Stomach (tissue), 8 donors: ENCODE measurements at regions not wholly inside any gene's neighbourhood (a gene's known extent, or its start where the extent isn't known, plus 50 kb on each side); places are given as distances from the start of the nearest gene placed in this dataset.

Source experiments
- DNase-seq, 2 donors: peaks; one replicate each; pipeline versions ENCODE4 v3.0.0 to v3.0.0-alpha.2; 2013 to 2019
- H3K27ac ChIP-seq, 5 donors: fragments of 200-600 bp in 4 of 5; sonication (generic) in 4 of 5; one replicate each; pipeline ENCODE4 v1.5.1; 2013 to 2019; ENCODE audit warnings: mild to moderate bottlenecking in 1 of 5, moderate library complexity in 1 of 5
- H3K27me3 ChIP-seq, 3 donors: fragments of 200-600 bp; sonication (generic); one replicate each; pipeline ENCODE4 v1.5.1; 2017 to 2019; ENCODE audit warnings: mixed run types in 1 of 3
- H3K36me3 ChIP-seq, 4 donors: fragments of 200-600 bp; sonication (generic); 1 replicate in 3 of 4; 2 replicates in 1 of 4; pipeline ENCODE4 v1.5.1; 2016 to 2019
- H3K4me1 ChIP-seq, 4 donors: fragments of 200-600 bp; sonication (generic); one replicate each; pipeline ENCODE4 v1.5.1; 2016 to 2019
- H3K4me3 ChIP-seq, 4 donors: fragments of 200-600 bp; sonication (generic) in 3 of 4; one replicate each; pipeline ENCODE4 v1.5.1; 2016 to 2019; ENCODE audit warnings: mild to moderate bottlenecking in 1 of 4
- H3K9me3 ChIP-seq, 4 donors: fragments of 200-600 bp; sonication (generic); one replicate each; pipeline ENCODE4 v1.5.1; 2016 to 2019
- EP300 ChIP-seq: sonication (generic); formaldehyde crosslinking; IDR thresholded peaks from one replicate; pipeline ENCODE4 v1.6.1; 2017; ENCODE audit warnings: antibody characterized with exemption
- POLR2A ChIP-seq, 4 donors: fragments of 450-650 bp; IDR thresholded peaks; one replicate each; pipeline ENCODE4 v1.6.1; 2016; ENCODE audit warnings: antibody characterized with exemption in 4 of 4, control low read depth in 2 of 4, mild to moderate bottlenecking in 1 of 4, moderate library complexity in 1 of 4
- POLR2AphosphoS5 ChIP-seq, 3 donors: sonication (generic); formaldehyde crosslinking; IDR thresholded peaks; one replicate each; pipeline ENCODE4 v1.6.1; 2016; ENCODE audit warnings: antibody characterized with exemption in 3 of 3
- WGBS, 5 donors: extraction: QIAGEN DNeasy Blood & Tissue Kit in 3 of 5; methylation state at CpG; one replicate each; pipeline versions ENCODE4 v1.1.5 to v1.1.7; 2013 to 2018; 5-methylcytosine and 5-hydroxymethylcytosine counted together
- intact Hi-C: fragments of 100-400 bp; cut with DNase I; formaldehyde crosslinking; loops from one replicate; pipeline ENCODE4 v1.15.1; 2023; ENCODE audit warnings: low total_unique reads
- TF ChIP-seq, protein P1 (sequence below), 7 experiments: fragments of 450-650 bp in 4 of 7; fragments of 200-600 bp in 3 of 7; sonication (generic) in 3 of 7; IDR thresholded peaks; one replicate each; pipeline ENCODE4 v1.5.1; 2016 to 2019; ENCODE audit warnings: antibody characterized with exemption in 7 of 7, control low read depth in 2 of 7, mild to moderate bottlenecking in 1 of 7
- donor health status: healthy with polysubstance abuse.
- donor health status: Bipolar disorder and iron deficiency.
- donor health status: healthy.

DNA sequence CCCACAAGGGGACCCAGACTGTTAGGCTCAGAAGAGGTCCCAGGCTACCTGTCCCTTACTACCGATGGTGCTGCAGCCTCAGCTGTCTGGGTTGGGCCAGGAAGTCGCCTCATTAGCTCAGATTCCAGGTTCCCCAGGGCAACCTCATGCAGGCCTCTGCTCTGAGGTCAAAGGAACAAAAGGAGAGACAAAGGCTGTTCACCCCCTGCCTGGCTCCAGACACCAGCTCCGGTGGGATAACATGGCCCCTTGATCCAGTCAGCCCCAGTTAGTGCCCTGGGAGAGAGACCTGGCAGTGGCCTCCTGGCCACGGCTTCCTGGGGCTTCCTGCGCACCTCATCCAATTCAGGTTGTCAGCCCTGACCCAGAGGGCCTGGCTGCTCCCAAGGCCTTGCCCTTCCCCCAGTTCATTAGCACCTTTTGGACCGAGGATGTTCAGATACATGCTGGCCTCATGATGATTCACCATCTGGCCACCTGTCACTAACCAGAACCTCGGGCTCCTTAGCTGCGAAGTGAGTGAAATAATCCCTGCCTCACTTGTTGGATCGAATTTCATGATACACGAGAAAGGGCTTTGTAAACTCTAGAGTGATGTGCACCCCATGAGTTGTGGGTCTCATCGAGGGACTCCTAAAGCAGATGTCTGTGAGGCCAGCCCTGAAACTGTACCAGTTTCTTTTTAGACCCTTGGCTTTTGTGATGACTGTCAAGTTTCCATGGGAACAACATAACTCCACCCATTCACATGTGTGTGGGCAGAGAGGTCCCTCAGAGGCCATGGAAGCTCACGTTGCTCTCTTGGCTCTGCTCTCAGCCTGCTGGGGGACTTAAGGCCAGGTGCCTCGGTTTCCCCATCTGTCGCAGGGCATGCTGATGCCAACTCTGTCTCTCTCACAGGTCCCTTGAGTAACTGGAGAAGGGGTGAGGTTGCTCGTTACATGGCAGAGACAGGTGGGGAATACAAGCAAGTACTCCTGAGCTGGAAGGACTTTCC, 79.5 kb upstream of the PCBD1 start:
- H3K9me3 ChIP-seq, result peaks cover 0 to 22% (median 12%) of the 10 kb centered on the region in 4 donors
- no peak overlapping the region for H3K27ac ChIP-seq
- no peaks in the 10 kb centered on the region for H3K36me3 ChIP-seq
- no peak for TF ChIP-seq POLR2A (IDR thresholded peaks at IDR 0.05)
- TF ChIP-seq, protein P1, sequence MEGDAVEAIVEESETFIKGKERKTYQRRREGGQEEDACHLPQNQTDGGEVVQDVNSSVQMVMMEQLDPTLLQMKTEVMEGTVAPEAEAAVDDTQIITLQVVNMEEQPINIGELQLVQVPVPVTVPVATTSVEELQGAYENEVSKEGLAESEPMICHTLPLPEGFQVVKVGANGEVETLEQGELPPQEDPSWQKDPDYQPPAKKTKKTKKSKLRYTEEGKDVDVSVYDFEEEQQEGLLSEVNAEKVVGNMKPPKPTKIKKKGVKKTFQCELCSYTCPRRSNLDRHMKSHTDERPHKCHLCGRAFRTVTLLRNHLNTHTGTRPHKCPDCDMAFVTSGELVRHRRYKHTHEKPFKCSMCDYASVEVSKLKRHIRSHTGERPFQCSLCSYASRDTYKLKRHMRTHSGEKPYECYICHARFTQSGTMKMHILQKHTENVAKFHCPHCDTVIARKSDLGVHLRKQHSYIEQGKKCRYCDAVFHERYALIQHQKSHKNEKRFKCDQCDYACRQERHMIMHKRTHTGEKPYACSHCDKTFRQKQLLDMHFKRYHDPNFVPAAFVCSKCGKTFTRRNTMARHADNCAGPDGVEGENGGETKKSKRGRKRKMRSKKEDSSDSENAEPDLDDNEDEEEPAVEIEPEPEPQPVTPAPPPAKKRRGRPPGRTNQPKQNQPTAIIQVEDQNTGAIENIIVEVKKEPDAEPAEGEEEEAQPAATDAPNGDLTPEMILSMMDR (IDR thresholded peaks at IDR 0.05), result no peak
- TF ChIP-seq EP300, result no peak
- no peak for TF ChIP-seq POLR2AphosphoS5 (IDR thresholded peaks at IDR 0.05)
- intact Hi-C loops, result no loop called here
- H3K4me3 ChIP-seq, result no peak overlapping the region
- WGBS, 5 donors, result 52 to 65% (median 58%) methylated on average over 14 to 15 of the region's 15 CpGs
- H3K27me3 ChIP-seq, result peaks cover 0 to 27% (median 3%) of the 10 kb centered on the region in 3 donors
- DNase-seq, result peak in 1 of 2 donors; percentile 32
- H3K4me1 ChIP-seq, result no peaks in the 10 kb centered on the region

DNA sequence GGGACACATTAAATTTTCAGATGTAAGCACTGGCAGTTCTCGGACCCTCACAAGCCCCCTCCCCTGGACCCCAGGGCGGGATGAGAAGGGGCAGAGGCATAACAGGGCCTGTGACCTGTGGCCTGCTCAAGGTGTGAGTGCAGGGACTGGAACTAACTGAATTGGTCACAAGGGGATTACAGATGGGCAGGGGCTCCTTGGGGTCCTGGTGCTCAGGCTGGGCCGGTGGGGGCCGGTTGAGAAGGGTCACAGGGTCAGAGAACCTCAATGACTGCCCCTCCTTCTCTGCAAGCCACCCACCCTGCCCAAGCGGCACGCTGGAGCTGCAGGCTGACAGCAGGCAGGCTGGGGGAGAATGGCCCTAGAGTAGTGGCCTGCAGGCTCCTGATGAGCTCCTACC, 80.8 kb upstream of the PCBD1 start:
- WGBS, 5 donors, result 76 to 86% (median 80%) methylated on average over 5 to 6 of the region's 6 CpGs
- TF ChIP-seq POLR2A (IDR thresholded peaks at IDR 0.05), result no peak
- TF ChIP-seq, protein P1 (IDR thresholded peaks at IDR 0.05), result no peak
- no peak for TF ChIP-seq POLR2AphosphoS5 (IDR thresholded peaks at IDR 0.05)
- Histone ChIP-seq H3K27ac (no peak overlapping the region), H3K36me3 (no peaks in the 10 kb centered on the region), H3K9me3 (peaks cover 0 to 23% (median 12%) of the 10 kb centered on the region in 4 donors), H3K4me1 (no peaks in the 10 kb centered on the region), H3K4me3 (no peak overlapping the region), H3K27me3 (peaks cover 0 to 27% (median 3%) of the 10 kb centered on the region in 3 donors)
- DNase-seq, result no peak
- intact Hi-C loops, result no loop called here

DNA sequence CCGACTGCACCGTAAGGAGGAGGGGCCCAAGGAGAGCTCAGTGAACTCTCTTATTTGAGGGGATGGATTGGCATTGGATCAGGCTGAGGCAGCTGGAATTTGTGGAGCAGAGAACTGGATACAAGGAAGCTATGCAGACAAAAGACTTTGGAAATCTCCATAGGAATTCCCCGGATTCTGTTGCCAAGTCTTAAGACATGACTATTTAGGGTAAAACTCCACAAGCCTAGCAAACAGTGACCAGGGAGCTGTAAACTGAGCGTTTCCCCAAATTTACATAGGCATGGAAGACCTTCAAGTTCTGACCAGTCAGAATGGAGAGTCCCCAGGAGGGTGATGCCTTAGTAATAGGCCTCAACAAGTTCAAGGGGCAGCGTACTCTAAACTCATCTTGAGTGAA, 82.5 kb upstream of the PCBD1 start:
- peak in 1 of 2 donors; percentile 68 for DNase-seq
- intact Hi-C loops, result no loop called here
- no peak for TF ChIP-seq POLR2A (IDR thresholded peaks at IDR 0.05)
- TF ChIP-seq EP300, result no peak
- TF ChIP-seq POLR2AphosphoS5 (IDR thresholded peaks at IDR 0.05), result no peak
- TF ChIP-seq, protein P1 (IDR thresholded peaks at IDR 0.05), result no peak
- no peak overlapping the region for H3K27ac ChIP-seq
- no peak overlapping the region for H3K4me3 ChIP-seq
- H3K4me1 ChIP-seq, result no peaks in the 10 kb centered on the region
- no peaks in the 10 kb centered on the region for H3K36me3 ChIP-seq
- WGBS, 5 donors, result 45 to 63% (median 58%) methylated on average over 5 of the region's 5 CpGs
- H3K27me3 ChIP-seq, result peaks cover 0 to 15% (median 3%) of the 10 kb centered on the region in 3 donors
- H3K9me3 ChIP-seq, result peaks cover 0 to 23% (median 15%) of the 10 kb centered on the region in 4 donors

DNA sequence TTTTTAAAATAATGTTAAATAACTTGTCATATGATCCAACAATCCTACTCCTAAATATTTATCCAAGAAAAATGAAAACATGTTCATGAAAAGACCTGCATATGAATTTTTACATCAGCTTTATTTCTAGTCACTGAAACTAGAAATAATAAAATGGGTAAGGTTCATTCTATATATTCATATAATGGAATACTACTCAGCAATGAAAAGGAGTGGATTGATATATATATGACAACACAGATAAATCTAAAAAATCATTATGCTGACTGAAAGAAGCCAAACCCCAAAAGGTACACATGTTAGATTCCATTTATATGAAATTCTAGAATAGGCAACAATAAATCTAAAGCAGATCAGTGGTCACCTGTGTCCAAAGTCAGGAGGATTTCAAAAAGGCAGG, 84.9 kb upstream of the PCBD1 start:
- H3K27ac ChIP-seq, result no peak overlapping the region
- DNase-seq, result no peak
- TF ChIP-seq EP300 (no peak), POLR2A (IDR thresholded peaks at IDR 0.05) (no peak), POLR2AphosphoS5 (IDR thresholded peaks at IDR 0.05) (no peak)
- TF ChIP-seq, protein P1 (IDR thresholded peaks at IDR 0.05), result no peak

More for the DNA sequence above, 84.9 kb upstream of the PCBD1 start:
- Histone ChIP-seq H3K27me3 (peaks cover 0 to 9% (median under 1%) of the 10 kb centered on the region in 3 donors), H3K9me3 (peaks cover 0 to 23% (median 15%) of the 10 kb centered on the region in 4 donors), H3K36me3 (no peaks in the 10 kb centered on the region), H3K4me1 (no peaks in the 10 kb centered on the region), H3K4me3 (no peak overlapping the region)
- intact Hi-C loops, result no loop called here
